Neutrophil (primary cell): ENCODE measurements at regions not wholly inside any gene's neighbourhood (a gene's known extent, or its start where the extent isn't known, plus 50 kb on each side); places are given as distances from the start of the nearest gene placed in this dataset.

Experiments used
- H3K27ac ChIP-seq: fragments of 200-600 bp; sonication (generic); 2 replicates; pipeline ENCODE4 v1.5.1; 2016; ENCODE audit warnings: mild to moderate bottlenecking, moderate library complexity
- H3K27me3 ChIP-seq: fragments of 200-600 bp; sonication (generic); 2 replicates; pipeline ENCODE4 v1.6.0; 2016; ENCODE audit warnings: mild to moderate bottlenecking
- H3K36me3 ChIP-seq: fragments of 200-600 bp; sonication (generic); 2 replicates; pipeline ENCODE4 v1.5.1; 2017
- H3K4me1 ChIP-seq, 2 experiments: fragments of 200-600 bp in 1 of 2; sonication (generic) in 1 of 2; 1 replicate in 1 of 2; 2 replicates in 1 of 2; pipeline versions ENCODE4 v1.5.1 to v1.6.1; 2013 to 2016; ENCODE audit warnings: low read depth in 1 of 2, low read length in 1 of 2, mild to moderate bottlenecking in 1 of 2, moderate library complexity in 1 of 2; ENCODE audit not compliant: control insufficient read depth in 1 of 2, insufficient read depth in 1 of 2
- H3K4me3 ChIP-seq, 2 experiments: fragments of 200-600 bp in 1 of 2; sonication (generic) in 1 of 2; 1 replicate in 1 of 2; 2 replicates in 1 of 2; pipeline ENCODE4 v1.5.1; 2013 to 2016; ENCODE audit warnings: low read depth in 1 of 2, low read length in 1 of 2, mild to moderate bottlenecking in 1 of 2, moderate library complexity in 1 of 2
- H3K9me3 ChIP-seq: fragments of 200-600 bp; sonication (generic); 2 replicates; pipeline ENCODE4 v1.5.1; 2016
- TF ChIP-seq, protein P1 (sequence below): fragments of 200-600 bp; sonication (generic); IDR thresholded peaks from 2 replicates; pipeline ENCODE4 v1.5.1; 2016; ENCODE audit warnings: antibody characterized with exemption

DNA sequence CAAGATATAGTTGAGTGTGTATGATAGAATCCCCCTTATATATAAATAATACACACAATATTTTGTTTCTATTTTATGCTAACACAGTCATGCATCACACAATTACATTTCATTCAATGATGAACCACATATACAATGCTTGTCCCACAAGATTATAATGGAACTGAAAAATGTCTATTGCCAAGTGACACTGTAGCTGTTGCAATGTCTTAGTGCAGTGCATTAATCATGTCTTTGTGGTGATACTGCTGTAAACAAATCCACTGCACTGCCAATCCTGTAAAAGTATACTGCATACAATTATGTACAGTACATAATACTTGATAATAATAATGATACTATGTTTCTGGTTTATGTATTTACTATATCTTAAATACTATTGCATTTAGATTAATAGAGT lies 512.1 kb upstream of the CNTN3 start:
- Histone ChIP-seq H3K27me3 (no peaks in the 10 kb centered on the region), H3K9me3 (no peaks in the 10 kb centered on the region), H3K4me1 (no peaks in the 10 kb centered on the region), H3K27ac (no peak overlapping the region), H3K4me3 (no peak overlapping the region), H3K36me3 (no peaks in the 10 kb centered on the region)
- TF ChIP-seq, protein P1, sequence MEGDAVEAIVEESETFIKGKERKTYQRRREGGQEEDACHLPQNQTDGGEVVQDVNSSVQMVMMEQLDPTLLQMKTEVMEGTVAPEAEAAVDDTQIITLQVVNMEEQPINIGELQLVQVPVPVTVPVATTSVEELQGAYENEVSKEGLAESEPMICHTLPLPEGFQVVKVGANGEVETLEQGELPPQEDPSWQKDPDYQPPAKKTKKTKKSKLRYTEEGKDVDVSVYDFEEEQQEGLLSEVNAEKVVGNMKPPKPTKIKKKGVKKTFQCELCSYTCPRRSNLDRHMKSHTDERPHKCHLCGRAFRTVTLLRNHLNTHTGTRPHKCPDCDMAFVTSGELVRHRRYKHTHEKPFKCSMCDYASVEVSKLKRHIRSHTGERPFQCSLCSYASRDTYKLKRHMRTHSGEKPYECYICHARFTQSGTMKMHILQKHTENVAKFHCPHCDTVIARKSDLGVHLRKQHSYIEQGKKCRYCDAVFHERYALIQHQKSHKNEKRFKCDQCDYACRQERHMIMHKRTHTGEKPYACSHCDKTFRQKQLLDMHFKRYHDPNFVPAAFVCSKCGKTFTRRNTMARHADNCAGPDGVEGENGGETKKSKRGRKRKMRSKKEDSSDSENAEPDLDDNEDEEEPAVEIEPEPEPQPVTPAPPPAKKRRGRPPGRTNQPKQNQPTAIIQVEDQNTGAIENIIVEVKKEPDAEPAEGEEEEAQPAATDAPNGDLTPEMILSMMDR, result no peak

DNA sequence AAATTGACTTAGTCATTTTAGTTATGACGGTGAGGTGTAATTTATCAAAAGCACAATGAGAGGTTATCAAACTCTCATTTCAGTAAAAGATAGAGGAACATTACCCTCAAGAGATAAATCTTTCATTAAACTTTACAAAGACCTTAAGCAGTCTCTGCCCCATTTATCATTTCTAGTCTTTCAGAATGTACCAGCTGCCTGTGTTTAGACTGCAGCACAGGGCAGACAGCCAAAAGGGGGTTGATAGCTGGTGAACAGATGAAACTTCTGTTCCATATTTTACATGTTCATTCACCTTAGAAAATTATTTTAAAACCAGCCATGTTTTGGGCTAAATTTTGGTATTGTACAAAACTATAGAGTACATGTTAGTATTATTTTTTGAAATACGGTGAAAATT lies 514.6 kb upstream of the CNTN3 start:
- Histone ChIP-seq H3K27me3 (no peaks in the 10 kb centered on the region), H3K4me3 (no peak overlapping the region), H3K36me3 (no peaks in the 10 kb centered on the region), H3K4me1 (no peaks in the 10 kb centered on the region), H3K9me3 (no peaks in the 10 kb centered on the region), H3K27ac (no peak overlapping the region)
- TF ChIP-seq, protein P1, result no peak

DNA sequence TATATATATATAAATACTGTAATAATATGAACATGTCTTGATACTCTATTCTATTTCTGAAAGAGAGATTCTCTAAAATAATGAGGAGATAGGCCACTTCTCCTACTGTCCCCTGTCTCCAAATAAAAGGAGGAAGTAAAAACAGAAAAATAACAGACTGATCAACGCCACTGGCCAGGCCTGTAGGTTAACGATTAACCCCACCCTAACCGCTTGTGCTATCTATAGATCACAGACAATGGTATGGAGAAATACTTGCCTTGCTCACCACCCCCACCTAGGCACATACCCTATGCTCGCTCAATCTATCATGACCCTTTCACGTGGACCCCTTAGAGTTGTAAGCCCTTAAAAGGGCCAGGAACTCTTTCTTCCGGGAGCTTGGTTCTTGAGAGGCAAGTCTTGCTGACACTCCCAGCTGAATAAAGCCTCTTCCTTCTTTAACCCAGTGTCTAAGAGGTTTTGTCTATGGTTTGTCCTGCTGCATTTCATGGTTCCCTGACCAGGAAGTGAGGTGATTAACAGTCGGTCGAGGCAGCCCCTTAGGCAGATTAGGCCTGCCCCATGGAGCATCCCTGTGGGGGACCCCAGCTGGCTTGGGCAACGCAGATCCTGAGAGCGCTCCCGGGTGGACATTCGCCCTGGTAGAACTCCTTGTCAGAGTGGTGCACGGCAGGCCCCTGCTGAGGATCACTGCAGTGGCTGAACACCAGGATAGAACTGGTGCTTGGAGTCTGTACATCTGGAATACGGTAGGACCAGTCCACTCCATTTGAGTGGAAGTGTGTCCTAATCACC lies 521.8 kb upstream of the CNTN3 start:
- no peak overlapping the region for H3K27ac ChIP-seq
- no peak overlapping the region for H3K4me3 ChIP-seq
- no peaks in the 10 kb centered on the region for H3K36me3 ChIP-seq
- H3K4me1 ChIP-seq, result no peaks in the 10 kb centered on the region
- no peaks in the 10 kb centered on the region for H3K9me3 ChIP-seq
- TF ChIP-seq, protein P1, result no peak
- no peaks in the 10 kb centered on the region for H3K27me3 ChIP-seq

DNA sequence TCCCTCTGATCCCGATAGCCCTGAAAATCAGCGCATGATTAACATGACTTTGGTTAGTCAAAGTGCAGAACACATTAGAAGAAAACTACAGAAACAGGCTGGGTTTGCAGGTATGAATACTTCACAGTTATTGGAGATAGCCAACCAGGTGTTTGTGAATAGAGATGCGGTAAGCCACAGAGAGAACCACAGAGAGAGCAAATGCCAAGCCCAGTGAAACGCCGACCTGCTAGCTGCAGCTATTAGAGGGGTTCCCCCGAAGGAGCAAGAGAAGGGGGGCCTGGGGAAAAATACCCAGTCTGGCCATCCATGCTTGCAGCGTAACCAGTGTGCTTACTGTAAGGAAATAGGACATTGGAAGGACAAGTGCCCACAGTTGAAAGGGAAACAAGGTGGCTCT lies 523.9 kb upstream of the CNTN3 start:
- H3K27ac ChIP-seq, result no peak overlapping the region
- H3K4me3 ChIP-seq, result no peak overlapping the region
- H3K9me3 ChIP-seq, result no peaks in the 10 kb centered on the region
- H3K27me3 ChIP-seq, result no peaks in the 10 kb centered on the region
- TF ChIP-seq, protein P1, result no peak
- no peaks in the 10 kb centered on the region for H3K4me1 ChIP-seq
- H3K36me3 ChIP-seq, result no peaks in the 10 kb centered on the region

DNA sequence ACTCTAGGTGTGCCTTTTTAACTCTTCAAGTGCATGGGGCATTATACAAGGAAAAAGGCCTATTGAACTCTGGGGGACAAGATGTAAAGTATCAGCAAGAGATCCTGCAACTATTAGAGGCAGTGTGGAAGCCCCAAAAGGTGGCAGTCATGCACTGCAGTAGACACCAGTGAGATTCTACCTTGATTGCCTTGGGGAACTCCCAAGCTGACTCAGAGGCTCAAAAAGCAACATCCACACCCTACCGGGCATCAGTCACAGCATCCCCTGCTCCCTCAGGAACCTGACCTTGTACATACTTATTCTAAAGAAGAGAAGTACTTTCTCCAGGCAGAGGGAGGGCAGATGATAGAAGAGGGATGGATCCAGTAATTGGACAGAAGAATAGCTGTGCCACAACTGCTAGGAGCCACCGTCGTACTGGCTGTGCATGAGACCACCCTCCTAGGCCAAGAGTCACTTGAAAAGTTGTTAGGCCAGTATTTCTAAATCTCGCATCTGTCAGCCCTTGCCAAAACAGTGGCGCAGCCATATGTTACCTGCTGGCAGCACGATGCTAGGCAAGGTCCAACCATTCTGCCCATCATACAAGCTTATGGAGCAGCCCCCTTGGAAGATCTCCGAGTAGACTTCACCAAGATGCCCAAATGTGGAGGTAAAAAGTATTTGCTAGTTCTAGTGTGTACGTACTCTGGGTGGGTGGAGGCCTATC lies 523.1 kb upstream of the FRG2C start:
- H3K27me3 ChIP-seq, result no peaks in the 10 kb centered on the region
- H3K9me3 ChIP-seq, result no peaks in the 10 kb centered on the region
- no peaks in the 10 kb centered on the region for H3K36me3 ChIP-seq
- H3K27ac ChIP-seq, result no peak overlapping the region
- no peaks in the 10 kb centered on the region for H3K4me1 ChIP-seq
- TF ChIP-seq, protein P1, result no peak
- no peak overlapping the region for H3K4me3 ChIP-seq
